Epithelial cell of proximal tubule (primary cell): ENCODE measurements at regions not wholly inside any gene's neighbourhood (a gene's known extent, or its start where the extent isn't known, plus 50 kb on each side); places are given as distances from the start of the nearest gene placed in this dataset.
A peak's percentile ranks its signal among the peaks of the same experiment; 100 is the strongest.

Experiments used
- DNase-seq: peaks from one replicate; pipeline ENCODE4 v3.0.0-alpha.2; 2011; ENCODE audit warnings: low read depth
- H3K4me3 ChIP-seq: 2 replicates; pipeline ENCODE4 v1.5.1; 2011; ENCODE audit warnings: low read depth, mild to moderate bottlenecking, low read length
- CTCF ChIP-seq: conservative IDR thresholded peaks from 2 replicates; pipeline ENCODE4 v1.5.1; 2012; ENCODE audit warnings: low read depth, mild to moderate bottlenecking, low read length

- TF ChIP-seq CTCF: no peak
- no peak overlapping the region for H3K4me3 ChIP-seq
- DNase-seq: no peak
These were observed 213.2 kb downstream of the TGFB2 start for GRCh38 chr1:218558271-218558810.

GRCh38 chr1:218565377-218565776 is 220.2 kb downstream of the TGFB2 start:
- no peak for TF ChIP-seq CTCF
- DNase-seq: peak; percentile 40
- no peak overlapping the region for H3K4me3 ChIP-seq

- no peak for DNase-seq
- H3K4me3 ChIP-seq: no peak overlapping the region
- no peak for TF ChIP-seq CTCF
These were observed 223.9 kb downstream of the TGFB2 start for GRCh38 chr1:218568962-218569550.

GRCh38 chr1:218570456-218570855 is 225.3 kb downstream of the TGFB2 start:
- TF ChIP-seq CTCF: no peak
- no peak for DNase-seq
- H3K4me3 ChIP-seq: no peak overlapping the region

- no peak for DNase-seq
- H3K4me3 ChIP-seq: no peak overlapping the region
- TF ChIP-seq CTCF: no peak
These were observed 226.4 kb downstream of the TGFB2 start for GRCh38 chr1:218571491-218571890.

- no peak for DNase-seq
- no peak for TF ChIP-seq CTCF
- H3K4me3 ChIP-seq: no peak overlapping the region
These were observed 226.9 kb downstream of the TGFB2 start for GRCh38 chr1:218572050-218572449.

- no peak for TF ChIP-seq CTCF
- DNase-seq: peak; percentile 13
- no peak overlapping the region for H3K4me3 ChIP-seq
These were observed 228.8 kb downstream of the TGFB2 start for GRCh38 chr1:218573925-218574324.
